DOHH2 (cell line): ENCODE measurements at regions not wholly inside any gene's neighbourhood (a gene's known extent, or its start where the extent isn't known, plus 50 kb on each side); places are given as distances from the start of the nearest gene placed in this dataset.

ENCODE experiments used
- CTCF ChIP-seq: fragments of 200-600 bp; sonication (generic); IDR thresholded peaks from one replicate; pipeline ENCODE4 v1.5.1; 2014; ENCODE audit warnings: antibody characterized with exemption, mild to moderate bottlenecking, low read depth, low read length; ENCODE audit not compliant: poor library complexity, severe bottlenecking
- EZH2phosphoT487 ChIP-seq: fragments of 200-600 bp; sonication (generic); IDR thresholded peaks from 2 replicates; pipeline ENCODE4 v1.6.1; 2017; ENCODE audit warnings: borderline replicate concordance, mild to moderate bottlenecking, antibody characterized with exemption, low read length, moderate library complexity, mixed read lengths

GRCh38 chr7:34445653-34446052 lies 212.4 kb upstream of the NPSR1 start:
- TF ChIP-seq CTCF (no peak), EZH2phosphoT487 (no peak)
